ENCODE measurements at regions not wholly inside any gene's neighbourhood (a gene's known extent, or its start where the extent isn't known, plus 50 kb on each side); places are given as distances from the start of the nearest gene placed in this dataset.
"Not testable (repeated sequence)": the region's sequence is repeated elsewhere in the genome, so short reads cannot be mapped to it uniquely, and the experiment has no call there.

- peak overlapping the region; percentile 97 for H3K27ac ChIP-seq (ENCODE audit: low read depth, low read length)
- no peaks in the 10 kb centered on the region for H3K9me3 ChIP-seq (ENCODE audit: insufficient read depth, low read depth, low read length)
- 0% methylated on average over 1 of the region's 1 CpG for WGBS
- peak overlapping the region; percentile 70 for H3K9ac ChIP-seq (ENCODE audit: low read depth, low read length)
- H3K4me3 ChIP-seq (ENCODE audit: low read length): peak overlapping the region; percentile 40
- peaks cover 11% of the 10 kb centered on the region for H3K4me1 ChIP-seq (ENCODE audit: insufficient read depth, low read length)
- H3K27me3 ChIP-seq (ENCODE audit: insufficient read depth, low read length): no peaks in the 10 kb centered on the region
- no peaks in the 10 kb centered on the region for H3K36me3 ChIP-seq (ENCODE audit: insufficient read depth, low read length)
Measured at GRCh38 chr10:6803427-6803783, 223.3 kb upstream of the PRKCQ start.

- H3K4me3 ChIP-seq (ENCODE audit: low read length): peak overlapping the region; percentile 40
- no peaks in the 10 kb centered on the region for H3K9me3 ChIP-seq (ENCODE audit: insufficient read depth, low read depth, low read length)
- peak overlapping the region; percentile 97 for H3K27ac ChIP-seq (ENCODE audit: low read depth, low read length)
- 21% methylated on average over 6 of the region's 6 CpGs for WGBS
- H3K4me1 ChIP-seq (ENCODE audit: insufficient read depth, low read length): peaks cover 11% of the 10 kb centered on the region
- H3K9ac ChIP-seq (ENCODE audit: low read depth, low read length): peak overlapping the region; percentile 70
- no peaks in the 10 kb centered on the region for H3K27me3 ChIP-seq (ENCODE audit: insufficient read depth, low read length)
- H3K36me3 ChIP-seq (ENCODE audit: insufficient read depth, low read length): no peaks in the 10 kb centered on the region
Measured at GRCh38 chr10:6802759-6803426, 222.8 kb upstream of the PRKCQ start.

GRCh38 chr10:6796231-6796630, 216.2 kb upstream of the PRKCQ start:
- Histone ChIP-seq H3K4me3 (ENCODE audit: low read length) (0 out of 2 replicates have a peak overlapping the region, but pooled peaks have one; percentile 5), H3K4me1 (ENCODE audit: insufficient read depth, low read length) (peaks cover 36% of the 10 kb centered on the region), H3K9me3 (ENCODE audit: insufficient read depth, low read depth, low read length) (no peaks in the 10 kb centered on the region), H3K9ac (ENCODE audit: low read depth, low read length) (peak overlapping the region; percentile 35), H3K36me3 (ENCODE audit: insufficient read depth, low read length) (peaks cover 18% of the 10 kb centered on the region), H3K27me3 (ENCODE audit: insufficient read depth, low read length) (no peaks in the 10 kb centered on the region), H3K27ac (ENCODE audit: low read depth, low read length) (peak overlapping the region; percentile 95)
- WGBS: 54% methylated on average over 3 of the region's 3 CpGs

GRCh38 chr10:6795541-6795940, 215.5 kb upstream of the PRKCQ start:
- Histone ChIP-seq H3K9ac (ENCODE audit: low read depth, low read length) (peak overlapping the region; percentile 35; the same call in 1 of the 2 replicates), H3K9me3 (ENCODE audit: insufficient read depth, low read depth, low read length) (no peaks in the 10 kb centered on the region), H3K27ac (ENCODE audit: low read depth, low read length) (peak overlapping the region; percentile 95), H3K4me3 (ENCODE audit: low read length) (no peak overlapping the region), H3K4me1 (ENCODE audit: insufficient read depth, low read length) (peaks cover 36% of the 10 kb centered on the region), H3K36me3 (ENCODE audit: insufficient read depth, low read length) (peaks cover 25% of the 10 kb centered on the region), H3K27me3 (ENCODE audit: insufficient read depth, low read length) (no peaks in the 10 kb centered on the region)
- WGBS: 77% methylated on average over 5 of the region's 6 CpGs

- H3K4me3 ChIP-seq (ENCODE audit: low read length): peak overlapping the region; percentile 39
- H3K27me3 ChIP-seq (ENCODE audit: insufficient read depth, low read length); H3K9me3 ChIP-seq (ENCODE audit: insufficient read depth, low read depth, low read length): not testable (repeated sequence)
- peaks cover 32% of the 10 kb centered on the region for H3K36me3 ChIP-seq (ENCODE audit: insufficient read depth, low read length)
- H3K9ac ChIP-seq (ENCODE audit: low read depth, low read length): peak overlapping the region; percentile 56
- WGBS: 18% methylated on average over 5 of the region's 10 CpGs
- peaks cover 37% of the 10 kb centered on the region for H3K4me1 ChIP-seq (ENCODE audit: insufficient read depth, low read length)
- peak overlapping the region; percentile 95 for H3K27ac ChIP-seq (ENCODE audit: low read depth, low read length)
Measured at GRCh38 chr10:6794841-6795240, 214.8 kb upstream of the PRKCQ start.

GRCh38 chr10:6794441-6794840, 214.4 kb upstream of the PRKCQ start:
- peak overlapping the region; percentile 95 for H3K27ac ChIP-seq (ENCODE audit: low read depth, low read length)
- peak overlapping the region; percentile 39 for H3K4me3 ChIP-seq (ENCODE audit: low read length)
- H3K4me1 ChIP-seq (ENCODE audit: insufficient read depth, low read length): peaks cover 39% of the 10 kb centered on the region
- peak overlapping the region; percentile 56 for H3K9ac ChIP-seq (ENCODE audit: low read depth, low read length)
- H3K9me3 ChIP-seq (ENCODE audit: insufficient read depth, low read depth, low read length): no peaks in the 10 kb centered on the region
- H3K27me3 ChIP-seq (ENCODE audit: insufficient read depth, low read length): no peaks in the 10 kb centered on the region
- H3K36me3 ChIP-seq (ENCODE audit: insufficient read depth, low read length): peaks cover 35% of the 10 kb centered on the region
- WGBS: 70% methylated on average over 10 of the region's 10 CpGs

GRCh38 chr10:6788731-6789130, 208.7 kb upstream of the PRKCQ start:
- no peak overlapping the region for H3K4me3 ChIP-seq (ENCODE audit: low read length)
- H3K9ac ChIP-seq (ENCODE audit: low read depth, low read length): no peak overlapping the region
- no peaks in the 10 kb centered on the region for H3K27me3 ChIP-seq (ENCODE audit: insufficient read depth, low read length)
- no peaks in the 10 kb centered on the region for H3K9me3 ChIP-seq (ENCODE audit: insufficient read depth, low read depth, low read length)
- no peak overlapping the region for H3K27ac ChIP-seq (ENCODE audit: low read depth, low read length)
- 94% methylated on average over 7 of the region's 7 CpGs for WGBS
- peaks cover 45% of the 10 kb centered on the region for H3K36me3 ChIP-seq (ENCODE audit: insufficient read depth, low read length)
- peaks cover 14% of the 10 kb centered on the region; the same call in 1 of the 2 replicates for H3K4me1 ChIP-seq (ENCODE audit: insufficient read depth, low read length)

GRCh38 chr10:6788231-6788630, 208.2 kb upstream of the PRKCQ start:
- H3K4me1 ChIP-seq (ENCODE audit: insufficient read depth, low read length): peaks cover 11% of the 10 kb centered on the region; the same call in 1 of the 2 replicates
- H3K4me3 ChIP-seq (ENCODE audit: low read length): no peak overlapping the region
- no peak overlapping the region for H3K27ac ChIP-seq (ENCODE audit: low read depth, low read length)
- H3K9ac ChIP-seq (ENCODE audit: low read depth, low read length): no peak overlapping the region
- H3K27me3 ChIP-seq (ENCODE audit: insufficient read depth, low read length): no peaks in the 10 kb centered on the region
- 94% methylated on average over 5 of the region's 5 CpGs for WGBS
- no peaks in the 10 kb centered on the region for H3K9me3 ChIP-seq (ENCODE audit: insufficient read depth, low read depth, low read length)
- peaks cover 45% of the 10 kb centered on the region for H3K36me3 ChIP-seq (ENCODE audit: insufficient read depth, low read length)

- H3K4me3 ChIP-seq (ENCODE audit: low read length): no peak overlapping the region
- H3K36me3 ChIP-seq (ENCODE audit: insufficient read depth, low read length): peaks cover 45% of the 10 kb centered on the region
- H3K4me1 ChIP-seq (ENCODE audit: insufficient read depth, low read length): peaks cover 14% of the 10 kb centered on the region; the same call in 1 of the 2 replicates
- WGBS: 96% methylated on average over 3 of the region's 3 CpGs
- no peak overlapping the region for H3K9ac ChIP-seq (ENCODE audit: low read depth, low read length)
- H3K27ac ChIP-seq (ENCODE audit: low read depth, low read length): no peak overlapping the region
- H3K9me3 ChIP-seq (ENCODE audit: insufficient read depth, low read depth, low read length): no peaks in the 10 kb centered on the region
- H3K27me3 ChIP-seq (ENCODE audit: insufficient read depth, low read length): no peaks in the 10 kb centered on the region
Measured at GRCh38 chr10:6787718-6788117, 207.6 kb upstream of the PRKCQ start.

GRCh38 chr10:6787091-6787490, 207.0 kb upstream of the PRKCQ start:
- Histone ChIP-seq H3K4me1 (ENCODE audit: insufficient read depth, low read length) (peaks cover 20% of the 10 kb centered on the region; the same call in 1 of the 2 replicates), H3K36me3 (ENCODE audit: insufficient read depth, low read length) (peaks cover 38% of the 10 kb centered on the region), H3K27ac (ENCODE audit: low read depth, low read length) (0 out of 2 replicates have a peak overlapping the region, but pooled peaks have one; percentile 5), H3K4me3 (ENCODE audit: low read length) (no peak overlapping the region), H3K27me3 (ENCODE audit: insufficient read depth, low read length) (no peaks in the 10 kb centered on the region), H3K9ac (ENCODE audit: low read depth, low read length) (no peak overlapping the region), H3K9me3 (ENCODE audit: insufficient read depth, low read depth, low read length) (no peaks in the 10 kb centered on the region)
- WGBS: 94% methylated on average over 2 of the region's 3 CpGs

GRCh38 chr10:6786579-6787031, 206.5 kb upstream of the PRKCQ start:
- H3K27ac ChIP-seq (ENCODE audit: low read depth, low read length): no peak overlapping the region
- no peaks in the 10 kb centered on the region for H3K27me3 ChIP-seq (ENCODE audit: insufficient read depth, low read length)
- peaks cover 20% of the 10 kb centered on the region; the same call in 1 of the 2 replicates for H3K4me1 ChIP-seq (ENCODE audit: insufficient read depth, low read length)
- H3K36me3 ChIP-seq (ENCODE audit: insufficient read depth, low read length): peaks cover 34% of the 10 kb centered on the region
- no peak overlapping the region for H3K9ac ChIP-seq (ENCODE audit: low read depth, low read length)
- H3K4me3 ChIP-seq (ENCODE audit: low read length): no peak overlapping the region
- no peaks in the 10 kb centered on the region for H3K9me3 ChIP-seq (ENCODE audit: insufficient read depth, low read depth, low read length)
- 87% methylated on average over 10 of the region's 10 CpGs for WGBS

Data from HUES64 (cell line).